ENCODE measurements at regions not wholly inside any gene's neighbourhood (a gene's known extent, or its start where the extent isn't known, plus 50 kb on each side); places are given as distances from the start of the nearest gene placed in this dataset.

GRCh38 chr10:8911032-8911431, 856.5 kb downstream of the GATA3 start:
- no peaks in the 10 kb centered on the region for H3K36me3 ChIP-seq (ENCODE audit: control insufficient read depth in 2 of 2, extremely low read depth in 1 of 2, insufficient read depth in 2 of 2, low read length in 2 of 2)
- no peak overlapping the region for H3K4me2 ChIP-seq (ENCODE audit: insufficient read depth, low read length)
- ChIA-PET CTCF (interaction anchor here (1.4 kb wide), 1 partner anchor 12 kb away, joined by 3 read pairs; no protein-coding TSS in a partner anchor), POLR2A (no interaction called here)
- intact Hi-C loops (cut with micrococcal nuclease): no loop called here
- no peaks in the 10 kb centered on the region for H3K27me3 ChIP-seq (ENCODE audit: control insufficient read depth in 2 of 2, insufficient read depth in 2 of 2, low read length in 2 of 2)
- H3K27ac ChIP-seq (ENCODE audit: insufficient read depth, low read depth, low read length): no peak overlapping the region
- no peak for TF ChIP-seq GATA2 (IDR thresholded peaks at IDR 0.05; ENCODE audit: insufficient read depth, insufficient read length, low read depth, low read length)
- no peak for TF ChIP-seq CTCF (IDR thresholded peaks at IDR 0.05; ENCODE audit: extremely low read depth in 1 of 2, insufficient read depth in 1 of 2, low read depth in 1 of 2, low read length in 2 of 2)
- no peak for TF ChIP-seq MYC (IDR thresholded peaks at IDR 0.05; ENCODE audit: low read depth, low read length)
- TF ChIP-seq JUN (IDR thresholded peaks at IDR 0.05; ENCODE audit: borderline replicate concordance, insufficient read depth, insufficient read length, low read depth): no peak
- TF ChIP-seq MAX (IDR thresholded peaks at IDR 0.05; ENCODE audit: insufficient read depth, insufficient read length): no peak
- TF ChIP-seq POLR2AphosphoS5 (IDR thresholded peaks at IDR 0.05; ENCODE audit: insufficient read depth, low read depth, low read length): no peak
- TF ChIP-seq EZH2 (IDR thresholded peaks at IDR 0.05; ENCODE audit: borderline replicate concordance, low read depth, low read length, severe bottlenecking): no peak
- TF ChIP-seq POLR2A (IDR thresholded peaks at IDR 0.05; ENCODE audit: low read depth, low read length): no peak
- TF ChIP-seq FOS (IDR thresholded peaks at IDR 0.05; ENCODE audit: borderline replicate concordance, insufficient read depth, low read length): no peak
- H2AFZ ChIP-seq (ENCODE audit: low read depth, low read length): no peak overlapping the region
- no peaks in the 10 kb centered on the region for H3K9me3 ChIP-seq (replicated peaks; ENCODE audit: control insufficient read depth, insufficient read depth, low read length)
- H3K79me2 ChIP-seq (ENCODE audit: control insufficient read depth, insufficient read depth, low read length): no peaks in the 10 kb centered on the region
- no peak overlapping the region for H3K4me3 ChIP-seq (replicated peaks in 1 of 3; ENCODE audit: insufficient read depth in 1 of 3, low read depth in 1 of 3, low read length in 3 of 3)
- H3K9ac ChIP-seq (replicated peaks; ENCODE audit: extremely low read depth, insufficient read depth, low read length): no peak overlapping the region
- H3K9me1 ChIP-seq (replicated peaks; ENCODE audit: control insufficient read depth, extremely low read depth, insufficient read depth, low read length): no peaks in the 10 kb centered on the region
- no TSS peak for BruUV-seq (replicated peaks)
- dilution Hi-C loops (cut with MboI; ENCODE audit: extremely low pct_ligation_motif_present, low sequenced_read_pairs): no loop called here
- FAIRE-seq (no peak), DNase-seq (ENCODE audit: low read depth, low spot score) (no peak)
- no peaks in the 10 kb centered on the region for H3K4me1 ChIP-seq (ENCODE audit: control insufficient read depth, extremely low read depth, insufficient read depth, low read length)
- no peaks in the 10 kb centered on the region for H4K20me1 ChIP-seq (replicated peaks; ENCODE audit: control insufficient read depth, extremely low read depth, insufficient read depth, low read length)

Measured in endothelial cell of umbilical vein (primary cell).